Tibial artery (tissue), 4 donors: ENCODE measurements at regions not wholly inside any gene's neighbourhood (a gene's known extent, or its start where the extent isn't known, plus 50 kb on each side); places are given as distances from the start of the nearest gene placed in this dataset.
"Not testable (repeated sequence)": the region's sequence is repeated elsewhere in the genome, so short reads cannot be mapped to it uniquely, and the experiment has no call there.

Experiments used
- DNase-seq, 2 donors: peaks; one replicate each; pipeline ENCODE4 v3.0.0-alpha.2; 2019
- H3K27ac ChIP-seq, 2 donors: fragments of 200-600 bp; sonication (generic) in 1 of 2; 1 replicate in 1 of 2; 2 replicates in 1 of 2; pipeline ENCODE4 v1.5.1; 2018 to 2019; ENCODE audit warnings: mild to moderate bottlenecking in 1 of 2
- H3K27me3 ChIP-seq, 2 donors: fragments of 200-600 bp; sonication (generic) in 1 of 2; one replicate each; pipeline versions ENCODE4 v1.5.1 to v1.6.0; 2016 to 2019
- H3K36me3 ChIP-seq, 3 donors: fragments of 200-600 bp; sonication (generic) in 2 of 3; one replicate each; pipeline ENCODE4 v1.5.1; 2016 to 2019; ENCODE audit warnings: mild to moderate bottlenecking in 2 of 3
- H3K4me1 ChIP-seq, 4 donors: fragments of 200-600 bp; sonication (generic) in 2 of 4; 1 replicate in 3 of 4; 2 replicates in 1 of 4; pipeline ENCODE4 v1.5.1; 2016 to 2019
- H3K4me3 ChIP-seq, 2 donors: fragments of 200-600 bp; sonication (generic) in 1 of 2; 1 replicate in 1 of 2; 2 replicates in 1 of 2; pipeline ENCODE4 v1.5.1; 2018 to 2019; ENCODE audit warnings: mild to moderate bottlenecking in 2 of 2
- H3K9me3 ChIP-seq, 3 donors: fragments of 200-600 bp; sonication (generic) in 1 of 3; one replicate each; pipeline ENCODE4 v1.5.1; 2016 to 2019
- CTCF ChIP-seq, 2 experiments: fragments of 200-600 bp in 1 of 2; fragments of 450-650 bp in 1 of 2; IDR thresholded peaks; one replicate each; pipeline ENCODE4 v1.5.1; 2017 to 2019; ENCODE audit warnings: antibody characterized with exemption in 2 of 2, mild to moderate bottlenecking in 1 of 2, moderate library complexity in 1 of 2
- intact Hi-C: fragments of 100-400 bp; cut with DNase I; formaldehyde crosslinking; loops from one replicate; pipeline ENCODE4 v1.15.0; 2023; ENCODE audit warnings: low total_unique reads

DNA sequence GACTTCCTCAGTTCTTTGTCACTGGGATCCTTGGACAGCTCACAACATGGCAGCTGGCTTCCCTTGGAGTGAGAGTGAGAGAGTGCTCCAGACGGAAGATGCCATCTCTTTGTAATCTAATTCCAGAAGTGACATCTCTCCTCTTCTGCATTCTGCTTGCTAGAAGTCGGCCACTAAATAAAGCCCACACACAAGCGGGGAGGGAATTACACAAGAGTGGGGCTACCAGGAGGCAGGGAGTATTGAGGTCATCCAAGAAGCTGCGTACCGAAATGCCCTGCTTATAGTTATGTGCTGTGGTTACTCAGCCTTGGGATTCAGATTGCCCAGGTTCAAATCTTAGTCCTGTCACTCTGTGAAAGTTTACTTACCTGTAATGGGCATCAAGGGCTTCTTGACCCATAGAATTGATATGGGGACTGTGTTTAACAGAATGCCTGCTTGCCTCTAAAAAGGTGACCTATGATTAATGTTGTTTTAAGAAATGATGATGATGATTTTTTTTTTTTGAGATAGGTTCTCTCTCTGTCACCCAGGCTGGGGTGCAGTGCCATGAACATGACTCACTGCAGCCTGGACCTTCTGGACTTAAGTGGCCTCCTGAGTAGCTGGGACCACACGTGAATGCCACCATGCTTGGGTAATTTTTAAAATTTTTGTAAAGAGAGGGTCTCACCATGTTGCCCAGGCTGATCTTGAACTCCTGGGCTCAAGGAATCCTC is 120.9 kb upstream of the HS3ST2 start:
- no peak overlapping the region for H3K4me3 ChIP-seq
- no peaks in the 10 kb centered on the region for H3K27me3 ChIP-seq
- DNase-seq = no peak
- H3K27ac ChIP-seq = peak overlapping the region; percentile 79 to 82
- peaks cover 0 to 49% (median 11%) of the 10 kb centered on the region in 4 donors for H3K4me1 ChIP-seq
- no peaks in the 10 kb centered on the region for H3K9me3 ChIP-seq
- no peaks in the 10 kb centered on the region for H3K36me3 ChIP-seq
- TF ChIP-seq CTCF (IDR thresholded peaks at IDR 0.05) = no peak
- intact Hi-C loops = no loop called here

DNA sequence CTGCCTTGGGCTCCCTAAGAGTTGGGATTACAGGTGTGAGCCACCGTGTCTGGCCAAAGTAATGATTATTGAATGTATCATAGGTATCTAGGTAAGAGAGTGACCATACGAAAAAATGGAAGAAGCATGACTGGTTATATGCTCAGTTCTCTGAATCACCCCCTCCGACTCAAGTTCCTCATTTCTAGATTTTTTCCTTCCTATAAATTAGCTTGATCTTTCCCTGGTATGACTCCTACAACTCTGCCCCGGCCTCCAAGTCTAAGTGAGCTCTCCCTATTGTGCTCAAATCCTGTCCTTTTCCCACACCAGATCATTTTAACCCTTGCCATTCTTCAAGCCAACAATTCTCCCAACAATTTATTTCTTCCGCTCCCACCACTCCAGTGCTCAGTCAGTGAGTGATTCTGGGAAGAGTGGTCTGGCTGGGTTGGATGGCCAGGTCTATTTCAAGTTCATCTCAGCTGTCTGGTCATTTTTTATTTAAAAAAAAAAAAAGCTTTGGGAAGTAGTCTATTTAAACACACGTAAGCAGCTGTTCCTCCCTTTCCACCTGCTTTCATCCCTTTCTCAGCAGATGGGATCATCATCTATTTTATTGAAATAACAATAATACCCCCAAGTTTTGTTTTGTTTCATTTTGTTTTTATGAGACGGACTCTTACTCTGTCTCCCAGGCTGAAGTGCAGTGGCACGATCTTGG is 120.2 kb upstream of the HS3ST2 start:
- Histone ChIP-seq H3K36me3 (no peaks in the 10 kb centered on the region), H3K27ac (peak overlapping the region; percentile 79 to 82), H3K9me3 (no peaks in the 10 kb centered on the region), H3K4me3 (no peak overlapping the region), H3K4me1 (peaks cover 0 to 49% (median 11%) of the 10 kb centered on the region in 4 donors), H3K27me3 (no peaks in the 10 kb centered on the region)
- intact Hi-C loops = no loop called here
- no peak for DNase-seq
- TF ChIP-seq CTCF (IDR thresholded peaks at IDR 0.05) = no peak

DNA sequence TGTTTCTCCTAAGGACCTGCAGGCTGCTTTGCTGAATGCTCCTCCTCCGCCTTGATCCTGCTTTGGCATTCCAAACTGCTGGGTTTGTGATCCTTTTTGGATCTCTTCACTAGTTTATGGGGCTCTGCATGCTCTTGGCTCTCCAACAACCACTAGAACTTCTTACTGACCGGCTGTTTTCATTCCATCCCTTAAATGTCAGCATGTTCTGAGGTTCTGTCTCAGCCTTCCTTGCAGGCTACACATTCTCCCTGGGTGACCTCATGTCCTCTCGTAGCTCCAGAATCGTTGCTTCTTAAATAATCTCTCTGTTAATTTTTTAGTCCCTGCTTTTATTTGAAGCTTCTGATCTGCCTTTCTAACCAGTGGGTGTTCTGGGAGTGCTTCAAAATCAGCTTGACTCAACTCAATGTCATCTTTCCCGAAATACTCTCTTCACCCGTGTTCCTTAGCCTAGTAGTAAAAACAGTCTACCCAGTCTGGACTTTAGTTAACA is 119.0 kb upstream of the HS3ST2 start:
- H3K36me3 ChIP-seq = no peaks in the 10 kb centered on the region
- TF ChIP-seq CTCF (IDR thresholded peaks at IDR 0.05) = no peak
- peak overlapping the region; percentile 5 to 10 for H3K4me3 ChIP-seq
- DNase-seq = peak; percentile 50 to 79
- H3K27me3 ChIP-seq = no peaks in the 10 kb centered on the region
- no peaks in the 10 kb centered on the region for H3K9me3 ChIP-seq
- intact Hi-C loops = loop anchor here (5.0 kb wide), 1 partner anchor 1128 kb away; no protein-coding TSS in a partner anchor
- peak overlapping the region; percentile 79 to 82 for H3K27ac ChIP-seq
- H3K4me1 ChIP-seq = peaks cover 0 to 49% (median 11%) of the 10 kb centered on the region in 4 donors

GRCh38 chr16:22695773-22696172 is 118.2 kb upstream of the HS3ST2 start:
- not testable (repeated sequence) for H3K9me3 ChIP-seq, DNase-seq, H3K4me3 ChIP-seq, H3K36me3 ChIP-seq, H3K27me3 ChIP-seq
- intact Hi-C loops = loop anchor here (5.0 kb wide), 1 partner anchor 1128 kb away; no protein-coding TSS in a partner anchor
- Histone ChIP-seq H3K4me1 (peaks cover 0 to 49% (median 11%) of the 10 kb centered on the region in 4 donors), H3K27ac (peak overlapping the region; percentile 79 to 82)

- no peaks in the 10 kb centered on the region for H3K36me3 ChIP-seq
- no peak overlapping the region for H3K4me3 ChIP-seq
- no peak for DNase-seq
- H3K4me1 ChIP-seq = peaks cover 0 to 22% (median 9%) of the 10 kb centered on the region in 4 donors
- H3K27me3 ChIP-seq = no peaks in the 10 kb centered on the region
- intact Hi-C loops = loop anchor here (5.0 kb wide), 1 partner anchor 1132 kb away; no protein-coding TSS in a partner anchor
- TF ChIP-seq CTCF (IDR thresholded peaks at IDR 0.05) = no peak
- no peak overlapping the region for H3K27ac ChIP-seq
- H3K9me3 ChIP-seq = no peaks in the 10 kb centered on the region
Observed at GRCh38 chr16:22699356-22699755, 114.6 kb upstream of the HS3ST2 start.

DNA sequence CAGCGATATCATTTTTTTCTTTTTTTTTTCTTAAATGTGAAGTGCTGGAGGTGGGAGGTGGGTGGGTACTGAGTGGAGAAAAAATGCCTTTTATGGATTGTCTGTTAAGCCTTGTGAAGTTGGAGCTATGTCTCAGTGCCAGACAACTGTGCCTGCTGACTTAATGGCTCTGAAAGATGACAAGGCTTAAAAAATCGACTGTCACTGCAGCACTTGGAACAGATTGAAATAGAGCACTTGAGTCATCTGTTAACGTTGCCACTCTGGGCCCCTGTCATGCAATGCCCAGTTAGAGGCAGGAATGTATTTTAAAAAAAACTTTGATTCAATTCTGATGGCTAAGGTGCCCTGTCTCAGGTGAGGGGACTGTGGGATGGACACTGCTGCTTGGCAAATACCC is 108.2 kb upstream of the HS3ST2 start:
- Histone ChIP-seq H3K9me3 (no peaks in the 10 kb centered on the region), H3K4me3 (no peak overlapping the region), H3K27ac (no peak overlapping the region), H3K4me1 (peaks cover 0 to 14% (median 0%) of the 10 kb centered on the region in 4 donors), H3K27me3 (no peaks in the 10 kb centered on the region), H3K36me3 (no peaks in the 10 kb centered on the region)
- no peak for TF ChIP-seq CTCF (IDR thresholded peaks at IDR 0.05)
- intact Hi-C loops = no loop called here
- no peak for DNase-seq
